IMR-90 (cell line): ENCODE measurements at regions not wholly inside any gene's neighbourhood (a gene's known extent, or its start where the extent isn't known, plus 50 kb on each side); places are given as distances from the start of the nearest gene placed in this dataset.
A peak's percentile ranks its signal among the peaks of the same experiment; 100 is the strongest.

Source experiments
- ATAC-seq: fragments of 200-7000 bp; cut with Tn5 transposase; 2 replicates; pipeline ENCODE4 v1.9.1; 2020; ENCODE audit warnings: low read depth, mild to moderate bottlenecking, moderate library complexity
- BruUV-seq: library from RNA; stranded (reverse); fragments of 400-500 nt; replicated peaks from 2 replicates; lab custom pipeline; 2021; lab: Mats Ljungman, UMichigan
- CTCF ChIA-PET: fragments of 300-600 bp; formaldehyde crosslinking; extraction: SDS; loops from one replicate; lab custom pipeline; 2021; ENCODE audit warnings: antibody characterized with exemption; lab: Yijun Ruan, JAX
- POLR2A ChIA-PET: fragments of 300-600 bp; sonication (Branson Sonifier 250); formaldehyde crosslinking; loops from one replicate; lab custom pipeline; 2022; ENCODE audit warnings: antibody characterized with exemption; ENCODE audit not compliant: unreplicated experiment; lab: Charles Lee
- DNase-seq: peaks from one replicate; pipeline ENCODE4 v3.0.0; 2013
- H2AFZ ChIP-seq: replicated peaks from 2 replicates; pipeline ENCODE3; 2013; ENCODE audit warnings: low read length, mild to moderate bottlenecking; ENCODE audit not compliant: poor library complexity
- H2AK5ac ChIP-seq: 2 replicates; pipeline ENCODE4 v1.6.1; 2013; ENCODE audit warnings: low read depth, low read length, inconsistent platforms
- H2AK9ac ChIP-seq: replicated peaks from 2 replicates; pipeline ENCODE3; 2013; ENCODE audit warnings: mild to moderate bottlenecking, low read depth, low read length, moderate library complexity; ENCODE audit not compliant: poor library complexity
- H2BK120ac ChIP-seq: 2 replicates; pipeline ENCODE4 v1.6.1; 2013; ENCODE audit warnings: low read depth, low read length, inconsistent platforms
- H2BK15ac ChIP-seq: 3 replicates; pipeline ENCODE4 v1.6.1; 2013; ENCODE audit warnings: low read depth, low read length, inconsistent platforms
- H2BK20ac ChIP-seq: 2 replicates; pipeline ENCODE4 v1.6.1; 2013; ENCODE audit warnings: low read depth, mild to moderate bottlenecking, inconsistent platforms, low read length, moderate library complexity
- H2BK5ac ChIP-seq: 2 replicates; pipeline ENCODE4 v1.6.1; 2013; ENCODE audit warnings: mild to moderate bottlenecking, low read depth, low read length, inconsistent platforms; ENCODE audit not compliant: poor library complexity, severe bottlenecking
- H3K14ac ChIP-seq: replicated peaks from 2 replicates; pipeline ENCODE4 v1.6.1; 2013; ENCODE audit warnings: low read depth, low read length, inconsistent platforms
- H3K18ac ChIP-seq: 2 replicates; pipeline ENCODE4 v1.6.1; 2013; ENCODE audit warnings: low read depth, low read length, control low read depth
- H3K23ac ChIP-seq: 2 replicates; pipeline ENCODE4 v1.6.1; 2013; ENCODE audit warnings: low read depth, low read length, inconsistent platforms
- H3K27ac ChIP-seq: 2 replicates; pipeline ENCODE4 v1.5.1; 2013; ENCODE audit warnings: mild to moderate bottlenecking, control low read depth, low read length; ENCODE audit not compliant: insufficient read depth
- H3K27me3 ChIP-seq: 2 replicates; pipeline ENCODE4 v1.6.1; 2013; ENCODE audit warnings: low read length; ENCODE audit not compliant: control insufficient read depth, insufficient read depth
- H3K36me3 ChIP-seq: 2 replicates; pipeline ENCODE4 v1.6.1; 2013; ENCODE audit warnings: low read length, mixed read lengths; ENCODE audit not compliant: control insufficient read depth, insufficient read depth
- H3K4ac ChIP-seq: 2 replicates; pipeline ENCODE4 v1.6.1; 2013; ENCODE audit warnings: low read depth, low read length, inconsistent platforms
- H3K4me1 ChIP-seq: 2 replicates; pipeline ENCODE4 v1.6.1; 2013; ENCODE audit warnings: low read length, mixed read lengths; ENCODE audit not compliant: control insufficient read depth, insufficient read depth
- H3K4me2 ChIP-seq: 2 replicates; pipeline ENCODE4 v1.6.1; 2013; ENCODE audit warnings: low read depth, mild to moderate bottlenecking, control low read depth, low read length, moderate library complexity
- H3K4me3 ChIP-seq: 2 replicates; pipeline ENCODE4 v1.5.1; 2013; ENCODE audit warnings: low read depth, mild to moderate bottlenecking, control low read depth, low read length, moderate library complexity; ENCODE audit not compliant: insufficient read depth
- H3K56ac ChIP-seq: 2 replicates; pipeline ENCODE4 v1.6.1; 2013; ENCODE audit warnings: low read length, inconsistent platforms; ENCODE audit not compliant: insufficient read depth; ENCODE audit errors: extremely low read depth
- H3K79me1 ChIP-seq, 2 experiments: 2 replicates each; pipeline ENCODE4 v1.6.1; 2013; ENCODE audit warnings: low read length in 2 of 2, inconsistent platforms in 1 of 2, low read depth in 1 of 2
- H3K9ac ChIP-seq: 2 replicates; pipeline ENCODE4 v1.6.1; 2013; ENCODE audit warnings: low read depth, low read length, control low read depth
- H3K9me1 ChIP-seq: 2 replicates; pipeline ENCODE4 v1.6.1; 2013; ENCODE audit warnings: low read length, inconsistent platforms; ENCODE audit not compliant: insufficient read depth
- H3K9me3 ChIP-seq: 2 replicates; pipeline ENCODE4 v1.6.1; 2013; ENCODE audit warnings: low read length; ENCODE audit not compliant: control insufficient read depth, insufficient read depth
- H4K20me1 ChIP-seq: 2 replicates; pipeline ENCODE4 v1.6.1; 2013; ENCODE audit warnings: low read length, inconsistent platforms; ENCODE audit not compliant: insufficient read depth
- H4K5ac ChIP-seq: 2 replicates; pipeline ENCODE4 v1.6.1; 2013; ENCODE audit warnings: mild to moderate bottlenecking, low read depth, low read length, control low read depth
- H4K8ac ChIP-seq, 2 experiments: 2 replicates each; pipeline ENCODE4 v1.6.1; 2013; ENCODE audit warnings: low read depth in 2 of 2, low read length in 2 of 2, control low read depth in 1 of 2, inconsistent platforms in 1 of 2
- H4K91ac ChIP-seq: 2 replicates; pipeline ENCODE4 v1.6.1; 2013; ENCODE audit warnings: low read depth, low read length, inconsistent platforms; ENCODE audit not compliant: insufficient read depth
- BHLHE40 ChIP-seq: fragments of 150-350 bp; IDR thresholded peaks from 2 replicates; pipeline ENCODE4 v1.6.1; 2016; ENCODE audit warnings: mild to moderate bottlenecking, low read depth, low read length
- CEBPB ChIP-seq: IDR thresholded peaks from 2 replicates; pipeline ENCODE4 v1.6.1; 2012; ENCODE audit warnings: low read depth, low read length, improper control_type of control experiment
- CHD1 ChIP-seq: IDR thresholded peaks from 2 replicates; pipeline ENCODE4 v1.6.1; 2012; ENCODE audit warnings: low read depth, low read length, improper control_type of control experiment
- MAFK ChIP-seq: IDR thresholded peaks from 2 replicates; pipeline ENCODE4 v1.6.1; 2012; ENCODE audit warnings: low read depth, low read length, improper control_type of control experiment
- MAZ ChIP-seq: IDR thresholded peaks from 2 replicates; pipeline ENCODE4 v1.6.1; 2012; ENCODE audit warnings: low read depth, mild to moderate bottlenecking, low read length, improper control_type of control experiment, moderate library complexity, borderline replicate concordance
- RAD21 ChIP-seq: IDR thresholded peaks from 2 replicates; pipeline ENCODE4 v1.6.1; 2012; ENCODE audit warnings: low read length, improper control_type of control experiment
- RCOR1 ChIP-seq: IDR thresholded peaks from 2 replicates; pipeline ENCODE4 v1.6.1; 2012; ENCODE audit warnings: mild to moderate bottlenecking, low read length, improper control_type of control experiment; ENCODE audit not compliant: insufficient replicate concordance
- SMC3 ChIP-seq: fragments of 150-350 bp; IDR thresholded peaks from 2 replicates; pipeline ENCODE4 v1.6.1; 2016; ENCODE audit warnings: low read depth, mild to moderate bottlenecking, antibody characterized with exemption, low read length, moderate library complexity
- WGBS, 2 experiments: methylation state at CpG; one replicate each; pipeline versions ENCODE4 v1.1.5 to v1.1.7; 2013; ENCODE audit warnings: missing lambda C conversion rate in 2 of 2; ENCODE audit not compliant: insufficient read length in 1 of 2; ENCODE audit errors: extremely low coverage in 2 of 2; 5-methylcytosine and 5-hydroxymethylcytosine counted together
- dilution Hi-C: fragments of 300-500 bp; cut with HindIII; formaldehyde crosslinking; loops from one replicate; pipeline ENCODE4 v1.14.3; 2018; ENCODE audit warnings: low sequenced_read_pairs; ENCODE audit not compliant: unreplicated experiment
- in situ Hi-C: fragments of 300-500 bp; cut with MboI; formaldehyde crosslinking; loops from 3 replicates; pipeline ENCODE4 v1.14.3; 2019; ENCODE audit warnings: low sequenced_read_pairs, inconsistent platforms, mixed read lengths
- intact Hi-C: fragments of 100-400 bp; cut with micrococcal nuclease; formaldehyde crosslinking; loops from 2 replicates; pipeline ENCODE4 v1.10.0; 2022
- TF ChIP-seq, protein P1 (sequence below): conservative IDR thresholded peaks from 2 replicates; pipeline ENCODE4 v1.5.1; 2012; ENCODE audit warnings: mild to moderate bottlenecking, low read depth, low read length, improper control_type of control experiment
- TF ChIP-seq, protein P2 (sequence below): fragments of 150-350 bp; IDR thresholded peaks from 2 replicates; pipeline ENCODE4 v1.6.1; 2017; ENCODE audit warnings: mild to moderate bottlenecking, antibody characterized with exemption, low read length, low read depth
- TF ChIP-seq, protein P3 (sequence below): fragments of 150-350 bp; IDR thresholded peaks from 2 replicates; pipeline ENCODE4 v1.6.1; 2016; ENCODE audit warnings: low read depth, mild to moderate bottlenecking, low read length, moderate library complexity, borderline replicate concordance

DNA sequence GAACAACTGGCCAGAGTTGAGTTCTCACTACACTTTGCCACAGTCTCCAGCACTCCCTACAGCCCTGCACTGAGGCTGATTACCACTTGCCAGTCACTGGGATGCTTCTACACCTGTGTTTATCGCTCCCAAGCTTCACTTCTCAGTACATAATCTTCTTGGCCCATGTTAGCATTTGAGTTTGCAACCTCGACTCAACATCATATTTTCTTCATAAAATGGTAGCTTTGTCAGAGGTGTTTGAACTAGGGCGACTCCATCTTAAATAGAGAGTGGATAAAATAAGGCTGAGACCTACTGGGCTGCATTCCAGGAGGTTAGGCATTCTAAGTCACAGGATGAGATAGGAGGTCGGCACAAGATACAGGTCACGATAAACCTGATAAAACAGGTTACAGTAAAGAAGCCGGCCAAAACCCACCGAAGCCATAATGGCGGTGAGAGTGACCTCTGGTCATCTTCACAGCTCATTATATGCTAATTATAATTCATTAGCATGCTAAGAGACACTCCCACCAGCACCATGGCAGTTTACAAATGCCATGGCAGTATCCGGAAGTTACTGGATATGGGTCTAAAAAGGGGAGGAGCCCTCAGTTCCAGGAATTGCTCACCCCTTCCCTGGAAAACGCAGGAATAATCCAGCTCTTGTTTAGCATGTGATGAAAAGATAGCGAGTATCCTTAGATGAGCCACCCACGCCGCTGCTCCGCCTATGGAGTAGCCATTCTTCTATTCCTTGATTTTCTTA lies 105.8 kb upstream of the KLF6 start:
- no peak overlapping the region for H3K9ac ChIP-seq
- dilution Hi-C loops, result no loop called here
- peaks cover 41% of the 10 kb centered on the region for H3K4me1 ChIP-seq
- ChIA-PET CTCF (no interaction called here), POLR2A (interaction anchor here (0.6 kb wide), 1 partner anchor 31 kb away, joined by 5 read pairs; no protein-coding TSS in a partner anchor)
- no peak overlapping the region for H3K56ac ChIP-seq
- peak overlapping the region; percentile 93 for H2BK20ac ChIP-seq
- H3K14ac ChIP-seq, result peak overlapping the region; percentile 83
- no peaks in the 10 kb centered on the region for H3K27me3 ChIP-seq
- no peak overlapping the region for H3K4me2 ChIP-seq
- H3K36me3 ChIP-seq, result no peaks in the 10 kb centered on the region
- H4K20me1 ChIP-seq, result no peaks in the 10 kb centered on the region
- TF ChIP-seq MAZ (no peak), MAFK (no peak), RCOR1 (no peak), BHLHE40 (no peak), SMC3 (no peak), RAD21 (no peak), CHD1 (no peak), CEBPB (no peak)
- TF ChIP-seq, protein P1, sequence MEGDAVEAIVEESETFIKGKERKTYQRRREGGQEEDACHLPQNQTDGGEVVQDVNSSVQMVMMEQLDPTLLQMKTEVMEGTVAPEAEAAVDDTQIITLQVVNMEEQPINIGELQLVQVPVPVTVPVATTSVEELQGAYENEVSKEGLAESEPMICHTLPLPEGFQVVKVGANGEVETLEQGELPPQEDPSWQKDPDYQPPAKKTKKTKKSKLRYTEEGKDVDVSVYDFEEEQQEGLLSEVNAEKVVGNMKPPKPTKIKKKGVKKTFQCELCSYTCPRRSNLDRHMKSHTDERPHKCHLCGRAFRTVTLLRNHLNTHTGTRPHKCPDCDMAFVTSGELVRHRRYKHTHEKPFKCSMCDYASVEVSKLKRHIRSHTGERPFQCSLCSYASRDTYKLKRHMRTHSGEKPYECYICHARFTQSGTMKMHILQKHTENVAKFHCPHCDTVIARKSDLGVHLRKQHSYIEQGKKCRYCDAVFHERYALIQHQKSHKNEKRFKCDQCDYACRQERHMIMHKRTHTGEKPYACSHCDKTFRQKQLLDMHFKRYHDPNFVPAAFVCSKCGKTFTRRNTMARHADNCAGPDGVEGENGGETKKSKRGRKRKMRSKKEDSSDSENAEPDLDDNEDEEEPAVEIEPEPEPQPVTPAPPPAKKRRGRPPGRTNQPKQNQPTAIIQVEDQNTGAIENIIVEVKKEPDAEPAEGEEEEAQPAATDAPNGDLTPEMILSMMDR, result no peak
- TF ChIP-seq, protein P2, sequence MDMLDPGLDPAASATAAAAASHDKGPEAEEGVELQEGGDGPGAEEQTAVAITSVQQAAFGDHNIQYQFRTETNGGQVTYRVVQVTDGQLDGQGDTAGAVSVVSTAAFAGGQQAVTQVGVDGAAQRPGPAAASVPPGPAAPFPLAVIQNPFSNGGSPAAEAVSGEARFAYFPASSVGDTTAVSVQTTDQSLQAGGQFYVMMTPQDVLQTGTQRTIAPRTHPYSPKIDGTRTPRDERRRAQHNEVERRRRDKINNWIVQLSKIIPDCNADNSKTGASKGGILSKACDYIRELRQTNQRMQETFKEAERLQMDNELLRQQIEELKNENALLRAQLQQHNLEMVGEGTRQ, result no peak
- TF ChIP-seq, protein P3, sequence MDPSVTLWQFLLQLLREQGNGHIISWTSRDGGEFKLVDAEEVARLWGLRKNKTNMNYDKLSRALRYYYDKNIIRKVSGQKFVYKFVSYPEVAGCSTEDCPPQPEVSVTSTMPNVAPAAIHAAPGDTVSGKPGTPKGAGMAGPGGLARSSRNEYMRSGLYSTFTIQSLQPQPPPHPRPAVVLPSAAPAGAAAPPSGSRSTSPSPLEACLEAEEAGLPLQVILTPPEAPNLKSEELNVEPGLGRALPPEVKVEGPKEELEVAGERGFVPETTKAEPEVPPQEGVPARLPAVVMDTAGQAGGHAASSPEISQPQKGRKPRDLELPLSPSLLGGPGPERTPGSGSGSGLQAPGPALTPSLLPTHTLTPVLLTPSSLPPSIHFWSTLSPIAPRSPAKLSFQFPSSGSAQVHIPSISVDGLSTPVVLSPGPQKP, result no peak
- H2BK5ac ChIP-seq, result peak overlapping the region; percentile 78
- intact Hi-C loops, result no loop called here
- H4K8ac ChIP-seq, result peak overlapping the region in 1 of 2 experiments; percentile 69; a peak in 1 of 4 replicates
- H3K9me3 ChIP-seq, result no peaks in the 10 kb centered on the region
- peak overlapping the region; percentile 90 for H2AK5ac ChIP-seq
- peak overlapping the region; percentile 88 for H3K4ac ChIP-seq
- H3K9me1 ChIP-seq, result peaks cover 15% of the 10 kb centered on the region
- peak overlapping the region; percentile 83 for H4K91ac ChIP-seq
- peaks cover 0 to 6% of the 10 kb centered on the region in 2 experiments; a peak in 1 of 4 replicates for H3K79me1 ChIP-seq
- DNase-seq (no peak), ATAC-seq (no peak)
- WGBS, 2 experiments, result no CpG with 5 or more reads among the region's 14 CpGs
- peak overlapping the region; percentile 82; the same call in 1 of the 2 replicates for H4K5ac ChIP-seq
- H3K23ac ChIP-seq, result no peak overlapping the region; the same call in 1 of the 2 replicates
- no peak overlapping the region for H3K27ac ChIP-seq
- H2BK15ac ChIP-seq, result peak overlapping the region; percentile 94; the same call in 2 of the 3 replicates
- no peak overlapping the region for H3K4me3 ChIP-seq
- H3K18ac ChIP-seq, result peak overlapping the region; percentile 87; the same call in 1 of the 2 replicates
- peak overlapping the region; percentile 93 for H2BK120ac ChIP-seq
- H2AK9ac ChIP-seq, result no peak overlapping the region
- no TSS peak for BruUV-seq
- H2AFZ ChIP-seq, result no peak overlapping the region
- in situ Hi-C loops, result no loop called here
